ENCODE measurements at regions not wholly inside any gene's neighbourhood (a gene's known extent, or its start where the extent isn't known, plus 50 kb on each side); places are given as distances from the start of the nearest gene placed in this dataset.

DNA sequence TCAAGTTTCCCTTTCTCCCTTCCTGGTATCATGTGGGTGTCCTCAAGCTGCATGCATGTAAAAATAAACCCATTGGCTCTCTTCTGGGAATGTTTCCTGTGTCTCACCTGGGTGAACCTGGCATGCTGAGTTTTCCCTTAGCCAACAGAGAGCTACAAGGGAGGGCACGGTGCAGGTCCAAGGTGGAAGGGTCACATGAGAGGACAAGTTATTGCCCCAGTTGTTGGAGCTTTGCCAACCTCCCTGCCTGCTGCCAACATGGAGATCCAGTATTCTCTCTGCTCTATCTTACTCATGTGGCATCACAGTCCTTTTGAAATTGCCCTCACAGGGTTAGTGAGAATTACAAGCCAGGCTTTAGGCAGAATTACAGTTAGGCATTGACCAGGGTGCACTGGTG lies 196.1 kb upstream of the GYPA start:
- H4K5ac ChIP-seq (ENCODE audit: low read length), result no peak overlapping the region
- H3K36me3 ChIP-seq (ENCODE audit: control insufficient read depth, insufficient read depth, low read length), result no peaks in the 10 kb centered on the region
- no peak overlapping the region for H3K56ac ChIP-seq (ENCODE audit: low read length)
- peaks cover 2% of the 10 kb centered on the region for H3K4me1 ChIP-seq (ENCODE audit: control insufficient read depth, low read depth, low read length)
- no peak overlapping the region for H3K9ac ChIP-seq (ENCODE audit: low read length)
- no peak overlapping the region for H2AK5ac ChIP-seq (ENCODE audit: low read length)
- no peaks in the 10 kb centered on the region for H3K79me2 ChIP-seq (ENCODE audit: control insufficient read depth, insufficient read depth, low read length)
- no peak overlapping the region for H3K18ac ChIP-seq (ENCODE audit: low read length)
- no peaks in the 10 kb centered on the region for H3K79me1 ChIP-seq (ENCODE audit: low read length)
- no peak for DNase-seq
- H3K23ac ChIP-seq (ENCODE audit: low read length), result no peak overlapping the region
- no CpG with 5 or more reads among the region's 1 CpG for WGBS (ENCODE audit: extremely low coverage, insufficient coverage, low lambda C conversion rate)
- H2BK5ac ChIP-seq (ENCODE audit: low read length), result no peak overlapping the region
- no peak overlapping the region for H3K27ac ChIP-seq (ENCODE audit: low read depth, low read length)
- H2BK15ac ChIP-seq (replicated peaks; ENCODE audit: low read depth), result no peak overlapping the region
- no peak overlapping the region for H2BK120ac ChIP-seq (ENCODE audit: low read depth, low read length)
- H3K4me2 ChIP-seq (ENCODE audit: low read length), result no peak overlapping the region
- no peaks in the 10 kb centered on the region for H3K27me3 ChIP-seq (ENCODE audit: insufficient read depth, low read length, poor library complexity)
- H4K8ac ChIP-seq (ENCODE audit: low read depth, low read length), result no peak overlapping the region
- no peak overlapping the region for H3K4me3 ChIP-seq (ENCODE audit: low read length)
- H3K4ac ChIP-seq (ENCODE audit: low read depth, low read length), result no peak overlapping the region

GRCh38 chr4:144338148-144338547 lies 197.6 kb upstream of the GYPA start:
- Histone ChIP-seq H3K79me1 (ENCODE audit: low read length) (no peaks in the 10 kb centered on the region), H2BK120ac (ENCODE audit: low read depth, low read length) (no peak overlapping the region), H2BK5ac (ENCODE audit: low read length) (no peak overlapping the region), H3K4me3 (ENCODE audit: low read length) (no peak overlapping the region), H3K27ac (ENCODE audit: low read depth, low read length) (no peak overlapping the region), H3K27me3 (ENCODE audit: insufficient read depth, low read length, poor library complexity) (no peaks in the 10 kb centered on the region), H3K18ac (ENCODE audit: low read length) (no peak overlapping the region), H3K4me2 (ENCODE audit: low read length) (no peak overlapping the region), H2AK5ac (ENCODE audit: low read length) (no peak overlapping the region), H3K56ac (ENCODE audit: low read length) (no peak overlapping the region), H3K9ac (ENCODE audit: low read length) (no peak overlapping the region), H2BK15ac (replicated peaks; ENCODE audit: low read depth) (no peak overlapping the region), H3K36me3 (ENCODE audit: control insufficient read depth, insufficient read depth, low read length) (no peaks in the 10 kb centered on the region), H3K23ac (ENCODE audit: low read length) (no peak overlapping the region), H4K5ac (ENCODE audit: low read length) (no peak overlapping the region), H3K79me2 (ENCODE audit: control insufficient read depth, insufficient read depth, low read length) (no peaks in the 10 kb centered on the region), H4K8ac (ENCODE audit: low read depth, low read length) (peak overlapping the region; percentile 39), H3K4me1 (ENCODE audit: control insufficient read depth, low read depth, low read length) (peaks cover 2% of the 10 kb centered on the region), H3K4ac (ENCODE audit: low read depth, low read length) (no peak overlapping the region)
- no peak for DNase-seq

- Histone ChIP-seq H3K4me1 (ENCODE audit: control insufficient read depth, low read depth, low read length) (peaks cover 2% of the 10 kb centered on the region), H2BK15ac (replicated peaks; ENCODE audit: low read depth) (no peak overlapping the region), H3K18ac (ENCODE audit: low read length) (no peak overlapping the region), H3K4ac (ENCODE audit: low read depth, low read length) (no peak overlapping the region), H2BK5ac (ENCODE audit: low read length) (no peak overlapping the region), H2BK120ac (ENCODE audit: low read depth, low read length) (no peak overlapping the region), H4K5ac (ENCODE audit: low read length) (no peak overlapping the region), H3K79me1 (ENCODE audit: low read length) (no peaks in the 10 kb centered on the region), H3K23ac (ENCODE audit: low read length) (no peak overlapping the region), H3K36me3 (ENCODE audit: control insufficient read depth, insufficient read depth, low read length) (no peaks in the 10 kb centered on the region), H3K27ac (ENCODE audit: low read depth, low read length) (no peak overlapping the region), H2AK5ac (ENCODE audit: low read length) (no peak overlapping the region), H3K27me3 (ENCODE audit: insufficient read depth, low read length, poor library complexity) (no peaks in the 10 kb centered on the region), H3K56ac (ENCODE audit: low read length) (no peak overlapping the region), H4K8ac (ENCODE audit: low read depth, low read length) (no peak overlapping the region), H3K4me3 (ENCODE audit: low read length) (no peak overlapping the region), H3K79me2 (ENCODE audit: control insufficient read depth, insufficient read depth, low read length) (no peaks in the 10 kb centered on the region), H3K4me2 (ENCODE audit: low read length) (no peak overlapping the region), H3K9ac (ENCODE audit: low read length) (no peak overlapping the region)
- peak; percentile 89 for DNase-seq
- WGBS (ENCODE audit: extremely low coverage, insufficient coverage, low lambda C conversion rate), result no CpG with 5 or more reads among the region's 2 CpGs
Measured at GRCh38 chr4:144338834-144339233, 198.3 kb upstream of the GYPA start.

- no peak for DNase-seq
- Histone ChIP-seq H3K79me1 (ENCODE audit: low read length) (no peaks in the 10 kb centered on the region), H2BK15ac (replicated peaks; ENCODE audit: low read depth) (no peak overlapping the region), H4K5ac (ENCODE audit: low read length) (no peak overlapping the region), H2BK120ac (ENCODE audit: low read depth, low read length) (no peak overlapping the region), H2BK5ac (ENCODE audit: low read length) (no peak overlapping the region), H3K23ac (ENCODE audit: low read length) (no peak overlapping the region), H3K56ac (ENCODE audit: low read length) (no peak overlapping the region), H3K36me3 (ENCODE audit: control insufficient read depth, insufficient read depth, low read length) (no peaks in the 10 kb centered on the region), H3K4me2 (ENCODE audit: low read length) (no peak overlapping the region), H2AK5ac (ENCODE audit: low read length) (no peak overlapping the region), H3K18ac (ENCODE audit: low read length) (no peak overlapping the region), H3K79me2 (ENCODE audit: control insufficient read depth, insufficient read depth, low read length) (no peaks in the 10 kb centered on the region), H3K4me3 (ENCODE audit: low read length) (no peak overlapping the region), H3K4ac (ENCODE audit: low read depth, low read length) (no peak overlapping the region), H3K4me1 (ENCODE audit: control insufficient read depth, low read depth, low read length) (peaks cover 2% of the 10 kb centered on the region), H3K27me3 (ENCODE audit: insufficient read depth, low read length, poor library complexity) (no peaks in the 10 kb centered on the region), H3K27ac (ENCODE audit: low read depth, low read length) (no peak overlapping the region), H3K9ac (ENCODE audit: low read length) (no peak overlapping the region), H4K8ac (ENCODE audit: low read depth, low read length) (no peak overlapping the region)
- WGBS (ENCODE audit: extremely low coverage, insufficient coverage, low lambda C conversion rate), result no CpG with 5 or more reads among the region's 2 CpGs
Measured at GRCh38 chr4:144340931-144341330, 200.4 kb upstream of the GYPA start.

- Histone ChIP-seq H2BK15ac (replicated peaks; ENCODE audit: low read depth) (no peak overlapping the region), H3K4me1 (ENCODE audit: control insufficient read depth, low read depth, low read length) (peaks cover 7% of the 10 kb centered on the region), H3K36me3 (ENCODE audit: control insufficient read depth, insufficient read depth, low read length) (no peaks in the 10 kb centered on the region), H4K8ac (ENCODE audit: low read depth, low read length) (no peak overlapping the region), H3K79me2 (ENCODE audit: control insufficient read depth, insufficient read depth, low read length) (no peaks in the 10 kb centered on the region), H4K5ac (ENCODE audit: low read length) (no peak overlapping the region), H3K23ac (ENCODE audit: low read length) (no peak overlapping the region), H2BK120ac (ENCODE audit: low read depth, low read length) (no peak overlapping the region), H3K27me3 (ENCODE audit: insufficient read depth, low read length, poor library complexity) (no peaks in the 10 kb centered on the region), H3K79me1 (ENCODE audit: low read length) (no peaks in the 10 kb centered on the region), H3K9ac (ENCODE audit: low read length) (no peak overlapping the region), H3K18ac (ENCODE audit: low read length) (no peak overlapping the region), H3K4ac (ENCODE audit: low read depth, low read length) (no peak overlapping the region), H3K56ac (ENCODE audit: low read length) (no peak overlapping the region), H3K4me2 (ENCODE audit: low read length) (no peak overlapping the region), H2BK5ac (ENCODE audit: low read length) (no peak overlapping the region), H2AK5ac (ENCODE audit: low read length) (no peak overlapping the region), H3K4me3 (ENCODE audit: low read length) (no peak overlapping the region), H3K27ac (ENCODE audit: low read depth, low read length) (no peak overlapping the region)
- no peak for DNase-seq
- no CpG with 5 or more reads among the region's 7 CpGs for WGBS (ENCODE audit: extremely low coverage, insufficient coverage, low lambda C conversion rate)
Measured at GRCh38 chr4:144342949-144343760, 202.6 kb upstream of the GYPA start.

GRCh38 chr4:144347121-144347520 lies 206.6 kb upstream of the GYPA start:
- no peaks in the 10 kb centered on the region for H3K79me1 ChIP-seq (ENCODE audit: low read length)
- no peak overlapping the region for H2AK5ac ChIP-seq (ENCODE audit: low read length)
- no peak overlapping the region for H2BK120ac ChIP-seq (ENCODE audit: low read depth, low read length)
- peaks cover 4% of the 10 kb centered on the region for H3K4me1 ChIP-seq (ENCODE audit: control insufficient read depth, low read depth, low read length)
- H4K8ac ChIP-seq (ENCODE audit: low read depth, low read length), result no peak overlapping the region
- no peak overlapping the region for H2BK5ac ChIP-seq (ENCODE audit: low read length)
- DNase-seq, result no peak
- H3K36me3 ChIP-seq (ENCODE audit: control insufficient read depth, insufficient read depth, low read length), result no peaks in the 10 kb centered on the region
- no peak overlapping the region for H3K27ac ChIP-seq (ENCODE audit: low read depth, low read length)
- H2BK15ac ChIP-seq (replicated peaks; ENCODE audit: low read depth), result no peak overlapping the region
- WGBS (ENCODE audit: extremely low coverage, insufficient coverage, low lambda C conversion rate), result no CpG with 5 or more reads among the region's 4 CpGs
- H3K4me2 ChIP-seq (ENCODE audit: low read length), result no peak overlapping the region
- no peak overlapping the region for H3K4me3 ChIP-seq (ENCODE audit: low read length)
- no peak overlapping the region for H3K56ac ChIP-seq (ENCODE audit: low read length)
- no peak overlapping the region for H4K5ac ChIP-seq (ENCODE audit: low read length)
- H3K9ac ChIP-seq (ENCODE audit: low read length), result no peak overlapping the region
- no peak overlapping the region for H3K4ac ChIP-seq (ENCODE audit: low read depth, low read length)
- H3K23ac ChIP-seq (ENCODE audit: low read length), result no peak overlapping the region
- no peak overlapping the region for H3K18ac ChIP-seq (ENCODE audit: low read length)
- no peaks in the 10 kb centered on the region for H3K27me3 ChIP-seq (ENCODE audit: insufficient read depth, low read length, poor library complexity)
- no peaks in the 10 kb centered on the region for H3K79me2 ChIP-seq (ENCODE audit: control insufficient read depth, insufficient read depth, low read length)

All from mesendoderm (in vitro differentiated cells).